Jurkat, Clone E6-1 (cell line): ENCODE measurements at regions not wholly inside any gene's neighbourhood (a gene's known extent, or its start where the extent isn't known, plus 50 kb on each side); places are given as distances from the start of the nearest gene placed in this dataset.

Experiments used
- DNase-seq: peaks from one replicate; pipeline ENCODE4 v3.0.0-alpha.2; 2011; ENCODE audit warnings: low read depth, low spot score
- H3K4me3 ChIP-seq: 2 replicates; pipeline ENCODE4 v1.5.1; 2011; ENCODE audit warnings: mild to moderate bottlenecking, low read length, control low read depth, moderate library complexity

GRCh38 chr6:22221630-22222029 is 75.2 kb downstream of the PRL start:
- no peak overlapping the region for H3K4me3 ChIP-seq

GRCh38 chr6:22222469-22222868 is 74.4 kb downstream of the PRL start:
- no peak for DNase-seq
- no peak overlapping the region for H3K4me3 ChIP-seq

More at GRCh38 chr6:22221630-22222029, 75.2 kb downstream of the PRL start:
- DNase-seq: no peak

- H3K4me3 ChIP-seq: no peak overlapping the region
- DNase-seq: peak; percentile 55
These were observed 68.8 kb downstream of the PRL start for GRCh38 chr6:22227824-22228610.

- H3K4me3 ChIP-seq: no peak overlapping the region
- DNase-seq: no peak
These were observed 65.8 kb downstream of the PRL start for GRCh38 chr6:22231050-22231449.

- DNase-seq: no peak
- H3K4me3 ChIP-seq: no peak overlapping the region
These were observed 65.2 kb downstream of the PRL start for GRCh38 chr6:22231616-22232015.

GRCh38 chr6:22236626-22237414 is 60.0 kb downstream of the PRL start:
- no peak for DNase-seq
- no peak overlapping the region for H3K4me3 ChIP-seq
